Occipital lobe (tissue), 1 donor: ENCODE measurements at regions not wholly inside any gene's neighbourhood (a gene's known extent, or its start where the extent isn't known, plus 50 kb on each side); places are given as distances from the start of the nearest gene placed in this dataset.

Experiments
- DNase-seq: peaks from one replicate; lab custom pipeline; 2025; lab: John Stamatoyannopoulos, UW

DNA sequence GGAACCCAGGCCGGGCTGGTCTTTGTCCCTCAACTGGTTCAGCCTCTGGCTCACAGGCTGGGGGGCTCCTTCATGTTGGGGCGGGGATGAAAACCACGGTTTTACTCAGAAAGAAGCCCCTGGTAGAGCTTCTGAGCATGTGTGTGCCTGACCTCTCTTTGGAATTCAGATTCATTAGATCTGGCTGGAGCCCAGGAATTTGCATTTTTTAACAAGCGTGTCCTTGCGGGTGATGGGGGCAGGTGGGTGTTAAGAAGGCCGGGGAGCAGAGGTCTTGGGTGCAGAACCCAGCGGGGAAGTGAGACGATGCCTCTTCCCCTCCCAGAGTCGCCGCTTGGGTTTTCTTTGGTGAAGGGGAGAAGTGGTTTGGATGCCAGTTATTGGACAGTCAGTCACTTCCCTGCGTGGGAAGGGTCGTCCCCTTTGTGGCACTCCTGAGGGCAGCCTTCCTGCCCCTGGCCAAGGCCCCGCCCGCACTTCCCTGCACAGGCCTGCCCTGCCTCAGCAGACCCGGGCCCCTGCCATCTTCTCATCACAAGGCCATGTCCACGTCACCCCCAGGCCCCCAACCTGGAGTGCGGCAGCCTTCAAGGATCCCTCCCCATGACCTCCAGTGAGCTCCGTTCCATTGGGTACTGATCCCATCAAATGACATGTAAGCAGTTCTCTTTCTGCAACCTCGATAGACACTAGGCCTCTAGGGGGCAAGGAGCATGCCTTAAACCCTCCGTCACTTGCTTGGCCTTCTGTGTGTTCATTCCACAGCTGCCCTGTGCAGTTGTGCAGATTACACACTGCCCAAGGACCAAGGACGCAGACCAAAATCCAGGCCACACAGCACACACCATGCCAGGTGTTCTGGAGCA, 177.7 kb upstream of the CIBAR2 start:
- no peak for DNase-seq

DNA sequence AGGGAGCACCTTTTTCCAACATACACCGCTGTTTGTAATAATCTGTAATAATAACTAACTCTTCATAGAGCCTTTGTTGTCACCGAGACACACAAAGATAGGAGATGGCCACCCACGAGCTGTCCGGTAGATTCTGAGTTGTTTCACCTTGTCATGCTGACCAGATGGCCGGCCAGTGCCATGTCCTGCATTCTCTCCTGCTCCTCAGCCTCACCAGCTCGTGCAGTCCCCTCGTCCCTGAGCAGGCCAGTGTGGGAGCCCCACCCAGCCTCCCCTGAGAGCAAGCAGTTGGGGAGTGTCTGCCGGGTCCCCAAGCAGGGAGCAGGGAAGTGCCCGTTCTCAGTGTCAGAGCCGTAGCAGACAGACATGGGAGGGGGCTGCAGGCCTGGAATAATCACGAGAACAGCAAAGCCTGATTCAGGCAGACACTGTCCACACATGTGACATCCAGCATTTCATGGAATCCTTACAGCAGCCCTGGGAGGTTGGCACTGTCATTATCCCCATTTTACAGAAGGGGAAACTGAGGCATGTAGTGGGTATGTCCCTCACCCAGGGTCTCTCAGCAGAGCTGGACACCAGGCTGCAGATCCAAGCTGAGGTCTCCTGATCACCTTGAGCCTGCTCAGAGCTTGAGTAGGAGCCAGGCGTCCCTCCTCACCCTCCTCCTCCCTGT, 178.5 kb upstream of the CIBAR2 start:
- DNase-seq, result no peak

DNA sequence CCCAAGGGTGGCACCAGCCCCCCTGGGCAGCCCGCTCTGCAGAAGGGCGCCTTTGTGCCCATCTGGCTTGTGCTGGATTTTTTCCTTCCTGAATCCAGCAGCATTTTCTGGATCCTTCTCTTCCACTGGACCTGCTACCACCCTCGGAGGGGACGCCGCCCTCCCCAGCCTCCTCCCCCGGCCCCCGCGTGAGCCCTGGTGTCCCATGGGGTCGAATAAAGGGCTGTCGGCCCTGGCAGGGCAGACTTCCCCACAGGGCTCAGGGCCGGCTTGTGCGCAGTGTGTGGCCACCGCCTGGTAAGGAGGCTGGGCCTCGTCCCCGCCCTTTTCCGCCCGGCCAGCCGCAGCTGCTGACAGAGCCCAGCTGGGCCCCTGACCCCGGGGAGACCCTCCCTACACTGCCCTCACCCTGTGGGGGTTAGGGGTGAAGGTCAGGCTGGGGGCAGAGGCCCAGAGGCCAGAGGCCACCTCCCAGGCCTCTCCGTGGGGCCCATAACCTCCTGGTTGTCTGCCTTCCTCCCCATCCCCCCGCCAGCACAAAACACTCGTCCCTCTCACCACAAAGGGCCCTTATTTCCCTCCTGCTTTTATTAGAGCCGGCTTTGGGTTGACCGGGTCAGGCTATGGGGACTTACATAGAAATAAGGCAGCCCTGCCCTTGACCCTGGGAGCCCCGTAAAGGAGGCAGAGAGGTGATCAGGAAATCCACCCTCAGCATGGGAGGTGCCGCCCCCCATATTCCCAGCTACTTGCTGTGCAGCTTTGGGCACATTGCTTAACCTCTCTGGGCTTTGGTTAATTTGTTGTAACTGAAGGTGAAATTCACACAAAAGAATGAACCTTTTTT, 179.3 kb upstream of the CIBAR2 start:
- peak; percentile 60 for DNase-seq

DNA sequence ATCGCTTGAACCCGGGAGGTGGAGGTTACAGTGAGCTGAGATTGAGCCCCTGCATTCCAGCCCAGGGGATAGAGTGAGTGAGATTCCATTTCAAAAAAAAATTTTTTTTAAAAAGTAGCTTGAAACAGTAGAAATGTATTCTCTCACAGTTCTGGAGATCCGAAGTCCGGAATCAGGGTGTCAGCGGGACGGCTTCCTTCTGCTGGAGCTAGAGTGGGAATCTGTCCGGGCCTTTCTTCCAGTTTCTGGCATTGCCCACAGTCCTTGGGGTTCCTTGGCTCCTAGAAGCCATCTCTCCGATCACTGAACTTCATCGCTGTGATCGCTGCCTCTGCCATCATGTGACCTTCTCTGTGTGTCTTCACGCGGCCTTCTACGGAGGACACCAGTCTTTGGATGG, 181.2 kb upstream of the CIBAR2 start:
- no peak for DNase-seq

DNA sequence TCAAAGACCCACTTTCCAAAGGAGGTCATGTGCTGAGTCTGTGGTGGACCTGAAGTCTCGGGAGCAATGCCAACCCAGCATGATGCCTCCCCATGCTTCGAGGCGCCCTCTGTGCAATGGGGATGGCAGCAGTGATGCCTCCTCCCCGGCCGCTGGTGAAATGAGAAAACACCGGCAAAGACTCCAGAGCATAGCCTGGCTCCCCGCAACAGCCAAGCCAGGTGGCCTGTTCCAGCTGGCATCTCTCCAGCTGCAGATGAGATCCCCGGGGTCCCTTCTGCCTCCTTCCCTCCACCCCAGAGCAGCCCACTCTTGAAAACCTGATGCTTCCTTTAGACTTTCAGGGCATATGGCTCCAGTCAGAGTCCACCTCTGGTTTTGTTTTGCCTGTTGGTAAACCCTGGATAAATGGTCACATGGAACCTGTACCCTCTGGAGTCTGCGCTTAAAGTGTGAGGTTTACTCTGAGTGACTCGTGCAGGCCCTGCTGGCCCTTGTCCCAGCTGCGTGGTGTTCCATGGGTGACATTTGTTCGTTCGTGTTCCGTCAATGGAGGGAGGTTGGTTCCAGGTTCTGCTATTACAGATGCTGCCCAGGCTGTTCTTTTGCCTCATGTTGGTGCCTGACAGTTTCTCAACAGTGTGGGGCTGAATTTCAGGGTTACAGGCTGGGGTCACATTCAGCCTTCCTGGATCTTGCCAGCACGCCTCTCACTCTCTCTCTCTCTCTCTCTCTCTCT, 181.8 kb upstream of the CIBAR2 start:
- DNase-seq, result no peak

DNA sequence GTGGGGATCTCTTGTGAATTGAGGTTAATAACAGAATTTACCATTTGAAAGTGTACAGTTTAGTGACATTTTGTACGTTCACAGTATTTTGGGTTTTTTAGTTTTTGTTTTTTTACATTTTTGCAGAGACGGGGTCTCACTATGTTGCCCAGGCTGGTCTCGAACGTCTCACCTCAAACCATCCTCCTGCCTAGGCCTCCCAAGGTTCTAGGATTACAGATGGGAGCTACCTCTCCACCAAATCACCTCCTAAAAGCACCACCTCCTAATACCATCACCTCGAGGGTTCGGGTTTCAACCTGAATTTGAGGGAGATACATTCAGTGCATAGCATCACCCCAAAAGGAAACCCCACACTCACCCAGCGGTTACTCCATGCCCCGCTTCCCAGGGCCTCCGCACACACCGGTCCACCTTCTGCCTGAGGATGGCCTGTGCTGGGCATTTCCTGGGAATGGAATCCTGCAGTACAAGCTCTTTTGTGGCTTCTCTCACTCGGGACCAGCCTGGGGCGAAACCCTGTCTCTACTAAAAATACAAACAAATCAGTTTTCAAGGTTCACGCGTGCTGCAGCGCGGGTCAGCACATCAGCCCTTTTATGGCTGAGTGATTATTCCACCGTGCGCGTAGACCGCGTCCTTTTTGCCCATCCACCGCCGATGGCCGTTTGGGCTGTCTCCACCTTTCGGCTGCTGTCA, 182.7 kb upstream of the CIBAR2 start:
- no peak for DNase-seq

DNA sequence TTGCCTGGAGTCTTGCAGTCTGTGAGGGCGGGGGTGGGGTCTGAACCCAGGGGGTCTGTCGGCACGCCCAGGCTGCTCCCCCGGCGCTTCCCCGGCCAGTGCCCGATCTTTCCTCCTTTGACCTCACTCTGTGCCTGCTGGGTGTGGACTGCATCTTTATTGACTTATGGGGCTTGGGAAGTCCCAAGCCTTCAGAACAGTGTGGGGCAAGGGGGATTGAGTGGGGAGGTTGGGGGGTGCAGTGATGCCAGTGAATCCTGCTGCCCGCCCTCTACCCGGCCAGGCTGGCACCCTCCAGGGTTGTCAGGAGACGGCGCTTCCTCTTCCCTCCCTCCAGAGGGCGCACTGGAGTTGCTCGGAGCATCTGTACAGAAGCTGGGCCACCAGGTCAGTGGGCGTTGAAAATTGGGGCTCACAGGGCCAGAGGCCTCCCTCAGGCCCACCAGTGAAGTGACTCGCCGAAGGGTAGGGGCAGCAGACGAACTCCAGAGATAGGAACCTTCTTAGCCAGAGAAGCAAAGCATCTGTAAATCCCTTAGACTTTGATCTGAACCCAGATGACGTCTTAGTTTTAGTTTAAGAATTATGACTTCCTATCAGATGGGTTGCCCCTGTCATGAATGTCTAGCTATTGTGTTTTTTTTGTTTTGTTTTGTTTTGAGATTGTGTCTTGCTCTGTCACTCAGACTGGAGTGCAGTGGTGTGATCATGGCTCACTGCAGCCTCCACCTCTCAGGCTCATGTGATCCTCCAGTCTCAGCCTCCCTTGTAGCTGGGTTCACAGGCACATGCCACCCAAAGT, 184.8 kb upstream of the CIBAR2 start:
- no peak for DNase-seq

DNA sequence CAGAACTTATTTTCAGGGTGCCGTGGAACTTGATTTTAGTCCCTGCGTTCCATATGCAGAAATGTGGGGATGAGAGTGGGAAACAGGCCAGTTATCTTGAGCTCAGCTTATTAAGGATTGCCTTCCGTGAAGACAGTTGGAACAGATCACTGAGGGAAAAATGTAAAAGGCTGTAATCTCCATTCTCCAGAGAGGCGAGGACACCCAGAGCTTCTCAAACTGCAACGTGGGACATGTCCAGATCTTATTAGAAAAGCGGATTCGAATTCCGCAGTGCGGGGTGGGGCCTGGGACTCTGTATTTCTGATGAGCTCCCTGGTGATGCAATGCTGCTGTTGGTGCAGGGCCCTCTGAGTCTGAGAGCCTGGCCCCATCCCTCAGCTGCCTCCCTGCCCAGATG, 185.6 kb upstream of the CIBAR2 start:
- no peak for DNase-seq

DNA sequence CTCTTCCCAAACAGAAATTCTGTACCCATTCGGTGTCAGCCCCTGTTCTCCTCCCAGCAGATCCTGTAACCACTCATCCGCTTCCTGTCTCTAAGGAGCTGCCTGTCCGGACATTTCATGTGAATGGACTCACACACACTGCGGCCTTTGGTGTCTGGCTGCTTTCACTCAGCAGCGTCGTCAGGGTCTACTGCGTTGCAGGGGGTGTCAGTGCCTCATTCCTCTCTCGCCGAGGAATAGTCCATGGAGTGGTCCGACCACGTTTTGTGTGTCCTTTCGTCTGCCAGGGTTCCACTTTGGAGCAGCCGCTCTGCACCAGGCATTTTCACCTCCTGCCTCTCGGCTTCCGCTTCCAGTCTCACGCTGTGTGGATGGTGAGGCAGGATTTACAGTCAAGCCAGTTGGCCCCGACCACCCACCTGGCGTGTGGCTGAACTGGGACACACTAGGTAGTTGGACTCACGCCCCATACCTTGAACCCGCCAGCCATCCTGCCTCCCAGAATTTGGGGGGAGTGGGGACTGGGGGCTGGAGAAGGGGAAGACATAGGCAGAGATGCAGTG, 188.2 kb upstream of the CIBAR2 start:
- no peak for DNase-seq

DNA sequence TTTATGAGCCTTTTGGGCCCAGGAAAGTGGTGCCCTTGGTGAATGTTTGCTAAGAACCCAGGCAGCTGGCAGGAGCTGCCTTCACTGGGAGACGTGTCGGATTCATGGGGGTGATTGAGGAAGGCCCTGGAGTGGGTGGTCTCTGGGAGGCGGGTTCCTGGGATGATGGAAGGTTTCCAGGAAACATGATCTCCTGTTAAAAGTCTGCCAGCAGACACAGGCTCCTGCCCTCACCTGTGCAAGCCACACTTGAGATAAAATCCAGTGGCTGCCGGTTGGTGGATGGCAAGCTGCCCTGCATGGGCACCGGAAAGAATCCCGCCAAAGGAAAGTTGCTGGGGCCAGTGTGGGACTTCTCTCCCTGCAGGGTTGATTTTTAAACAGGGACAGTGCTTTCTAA, 189.0 kb upstream of the CIBAR2 start:
- no peak for DNase-seq

DNA sequence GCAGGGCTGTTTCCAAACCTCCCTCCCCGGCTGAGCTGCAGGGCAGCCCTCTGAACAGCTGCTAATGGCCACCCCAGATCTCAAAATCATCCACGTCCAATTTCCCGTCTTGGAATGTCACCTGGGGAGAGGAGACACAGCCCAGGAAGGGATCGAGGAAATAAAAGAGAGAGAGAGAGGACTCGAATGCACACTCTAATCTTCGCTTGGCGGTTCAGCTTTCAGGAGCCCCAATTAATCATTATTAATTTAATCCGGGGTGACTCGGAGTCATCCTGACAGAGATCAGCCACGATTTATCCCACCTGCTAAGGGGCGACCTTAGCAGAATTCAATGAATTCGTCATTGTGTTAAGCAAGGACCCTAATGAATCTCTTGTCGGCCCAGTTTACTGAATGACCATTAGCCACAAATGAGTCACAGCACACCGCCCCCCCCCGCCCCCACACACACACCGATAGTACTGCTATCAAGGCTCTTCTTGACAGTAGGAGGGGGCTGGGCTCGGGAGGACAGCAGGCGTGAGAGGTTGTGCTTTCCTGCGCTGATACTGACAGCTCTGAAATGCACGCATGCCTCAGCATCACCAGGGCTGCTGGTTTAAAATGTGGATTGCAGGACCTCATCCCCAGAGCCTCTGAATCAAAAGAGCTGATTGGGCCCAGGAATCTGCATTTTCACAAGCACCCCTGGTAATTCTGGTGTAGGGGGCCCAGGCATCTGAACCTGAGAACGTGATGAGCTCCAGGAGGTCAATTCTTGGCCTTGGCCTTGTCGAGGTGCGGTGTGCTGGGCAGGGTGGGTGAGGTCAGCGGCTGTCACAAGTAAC, 190.0 kb upstream of the CIBAR2 start:
- DNase-seq, result no peak

DNA sequence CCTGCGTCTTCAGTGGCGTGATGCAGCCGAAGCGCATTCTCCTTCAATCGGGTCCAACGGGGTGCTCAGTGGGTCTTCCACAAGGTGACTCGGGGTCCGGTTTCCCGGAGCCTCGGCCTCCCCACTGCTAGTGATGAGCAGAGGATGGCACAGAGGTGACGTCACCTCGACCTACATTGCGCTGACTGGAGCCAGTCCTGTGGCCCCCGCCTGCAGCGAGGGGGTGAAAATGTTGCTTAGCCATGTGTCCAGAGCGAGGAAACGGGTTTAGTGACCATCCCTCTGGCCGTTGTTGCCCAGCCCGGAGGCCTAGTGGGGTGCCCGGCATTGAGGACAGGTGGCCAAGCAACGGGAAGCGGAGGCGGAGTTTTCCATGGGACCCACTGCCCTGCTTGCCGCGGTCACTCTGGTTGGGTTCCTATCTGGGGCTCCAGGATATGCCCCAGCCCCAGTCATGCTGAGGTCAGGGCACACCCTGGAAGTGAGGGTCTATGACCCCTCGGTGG, 190.6 kb upstream of the CIBAR2 start:
- no peak for DNase-seq

DNA sequence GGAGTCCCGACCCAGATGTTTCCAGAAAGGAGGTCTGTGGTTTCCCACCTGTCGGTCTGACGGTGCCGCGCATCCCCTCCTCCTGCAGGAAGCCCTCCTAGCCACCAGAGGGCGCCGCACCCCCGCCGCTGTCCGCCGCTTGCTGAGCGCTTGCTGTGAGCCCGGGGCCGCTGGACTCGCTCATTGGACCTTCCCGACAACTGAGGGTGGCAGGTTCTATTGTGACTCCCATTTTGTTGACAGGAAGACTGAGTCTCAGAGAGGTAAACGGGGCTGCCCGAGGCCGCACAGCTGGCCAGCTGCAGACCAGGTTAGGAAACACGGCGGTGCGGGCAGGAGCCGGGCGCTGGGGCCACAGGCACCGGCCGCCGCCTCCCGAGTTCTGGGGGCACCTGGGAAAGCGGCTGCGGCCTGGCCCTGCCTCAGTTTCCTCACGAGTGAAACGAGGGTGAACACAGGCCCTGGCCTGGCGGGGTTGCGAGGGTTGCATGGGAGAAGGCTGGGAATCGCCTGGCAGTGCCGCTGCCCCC, 191.1 kb upstream of the CIBAR2 start:
- peak; percentile 25 for DNase-seq

DNA sequence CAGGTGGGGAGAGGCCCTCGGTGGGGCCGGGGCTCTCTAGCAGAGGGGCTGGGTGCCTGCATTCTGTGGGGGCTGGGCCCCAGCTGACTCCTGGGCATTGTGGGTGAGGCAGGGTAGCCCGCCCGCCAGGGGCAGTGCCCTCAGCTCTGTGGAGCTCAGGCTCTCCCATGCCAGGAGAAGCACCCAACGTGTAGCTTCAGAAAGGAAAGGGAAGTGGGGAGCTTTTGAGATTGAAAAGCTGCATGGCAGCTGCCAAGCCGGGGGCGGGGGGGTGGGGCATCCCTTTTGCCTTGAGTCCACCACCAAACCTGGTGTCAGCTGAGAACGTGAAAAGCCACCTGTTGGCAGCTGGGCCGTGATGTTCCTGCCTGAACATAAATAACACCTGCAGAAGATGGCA, 192.1 kb upstream of the CIBAR2 start:
- DNase-seq, result no peak

DNA sequence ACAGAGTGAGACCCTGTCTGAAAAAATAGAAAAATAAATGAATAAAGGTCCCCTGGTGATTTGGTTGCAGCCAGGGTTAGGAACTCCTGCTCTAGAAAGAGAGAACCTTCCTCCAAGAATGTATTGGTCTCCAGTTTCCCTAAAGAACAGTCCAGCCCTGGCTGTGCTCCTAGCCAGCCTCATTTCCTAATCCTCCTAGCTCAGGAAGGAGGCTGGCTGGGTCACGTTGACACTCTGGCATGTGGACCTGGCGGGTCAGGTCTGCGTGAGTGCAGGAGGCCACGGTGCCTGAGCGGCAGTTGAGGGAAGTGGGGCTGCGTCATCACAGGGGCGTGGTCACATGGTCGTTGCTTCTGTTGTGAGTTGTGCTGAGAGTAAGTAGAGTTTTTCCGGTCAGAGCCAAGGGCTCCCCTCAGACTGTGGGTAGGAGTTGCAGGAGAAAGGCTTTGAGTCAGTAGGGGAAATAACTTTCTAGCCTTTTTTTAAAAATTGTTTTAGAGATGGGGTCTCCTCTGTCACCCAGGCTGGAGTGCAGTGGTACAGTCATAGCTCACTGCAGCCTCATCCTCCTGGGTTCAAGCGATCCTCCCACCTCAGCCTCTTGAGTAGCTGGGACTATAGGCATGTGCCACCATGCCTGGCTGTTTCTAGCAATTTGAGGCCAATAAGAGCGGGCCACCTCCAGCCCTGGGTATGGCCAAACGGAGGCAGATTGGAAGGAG, 194.0 kb upstream of the CIBAR2 start:
- no peak for DNase-seq

DNA sequence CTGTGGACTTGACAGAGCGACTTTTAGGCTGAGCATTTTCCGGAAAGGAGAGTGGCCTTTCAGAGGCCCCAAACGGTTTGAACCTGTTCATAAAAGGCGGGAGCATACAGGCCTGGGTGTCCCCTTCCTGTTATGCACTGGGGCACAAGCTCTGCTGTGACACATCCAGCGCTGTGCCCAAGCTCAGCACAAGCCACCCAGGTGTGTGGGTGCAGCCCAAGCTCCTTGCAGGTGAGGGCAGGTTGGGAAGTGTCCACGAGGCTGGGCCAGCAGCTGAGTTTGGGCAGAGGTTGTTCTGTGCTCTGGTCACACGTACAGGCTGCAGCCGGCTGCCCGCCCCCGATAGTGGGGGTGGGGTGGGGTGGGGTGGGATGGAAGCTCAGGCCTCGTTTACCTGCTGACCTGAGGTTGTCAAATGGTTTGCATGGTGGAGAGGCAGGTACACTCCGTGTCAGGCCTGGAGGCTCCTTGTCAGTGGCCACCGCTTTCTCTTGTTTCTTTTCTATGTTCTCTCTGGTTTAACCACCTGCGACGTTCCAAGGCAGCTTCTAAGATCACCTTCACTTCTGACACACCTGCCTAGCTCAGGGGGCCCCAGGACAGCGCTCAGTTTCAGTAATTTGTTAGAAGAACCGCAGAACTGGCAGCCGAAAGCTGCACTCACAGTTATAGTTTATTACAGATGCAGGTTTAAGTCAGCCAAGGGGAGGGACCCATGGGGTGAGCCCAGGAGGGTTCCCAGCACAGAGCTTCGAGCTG, 194.7 kb upstream of the CIBAR2 start:
- DNase-seq, result no peak
